NCI-H526 (cell line): ENCODE measurements at regions not wholly inside any gene's neighbourhood (a gene's known extent, or its start where the extent isn't known, plus 50 kb on each side); places are given as distances from the start of the nearest gene placed in this dataset.
"Not testable (repeated sequence)": the region's sequence is repeated elsewhere in the genome, so short reads cannot be mapped to it uniquely, and the experiment has no call there.

Source experiments
- DNase-seq, 2 experiments: peaks; one replicate each; lab custom pipeline; 2025; lab: John Stamatoyannopoulos, UW

DNA sequence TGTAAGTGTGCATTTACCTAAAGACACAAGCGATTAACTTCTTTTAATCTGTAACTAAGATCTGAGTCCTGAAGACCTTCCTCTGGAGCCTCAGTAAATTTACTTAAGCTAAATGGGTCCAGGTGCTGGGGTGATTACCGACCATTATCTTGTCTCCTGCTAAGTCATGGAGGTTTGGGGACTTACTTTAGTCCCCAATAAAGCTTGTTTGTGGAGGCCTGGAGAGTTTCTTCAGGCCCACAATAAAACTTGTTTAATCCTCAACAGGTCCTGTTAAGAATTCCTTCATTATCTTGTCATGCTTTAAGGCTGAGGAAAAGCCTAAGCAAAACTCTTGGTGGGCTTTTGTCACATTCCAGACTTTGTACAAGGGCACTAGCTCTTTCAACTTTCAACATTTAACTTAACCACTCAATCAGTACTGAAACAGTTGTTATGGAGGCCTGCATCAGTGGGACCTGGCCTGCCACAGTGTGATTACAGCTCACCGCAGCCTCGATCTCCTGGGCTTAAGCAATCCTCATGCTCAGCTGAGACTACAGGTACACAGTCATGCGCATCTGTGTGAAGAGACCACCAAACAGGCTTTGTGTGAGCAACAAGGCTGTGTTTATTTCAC lies 84.0 kb downstream of the FMO4 start:
- no peak for DNase-seq

GRCh38 chr1:171403393-171403792 lies 81.9 kb upstream of the PRRC2C start:
- no peak for DNase-seq

GRCh38 chr1:171405391-171405714 lies 80.0 kb upstream of the PRRC2C start:
- no peak for DNase-seq

DNA sequence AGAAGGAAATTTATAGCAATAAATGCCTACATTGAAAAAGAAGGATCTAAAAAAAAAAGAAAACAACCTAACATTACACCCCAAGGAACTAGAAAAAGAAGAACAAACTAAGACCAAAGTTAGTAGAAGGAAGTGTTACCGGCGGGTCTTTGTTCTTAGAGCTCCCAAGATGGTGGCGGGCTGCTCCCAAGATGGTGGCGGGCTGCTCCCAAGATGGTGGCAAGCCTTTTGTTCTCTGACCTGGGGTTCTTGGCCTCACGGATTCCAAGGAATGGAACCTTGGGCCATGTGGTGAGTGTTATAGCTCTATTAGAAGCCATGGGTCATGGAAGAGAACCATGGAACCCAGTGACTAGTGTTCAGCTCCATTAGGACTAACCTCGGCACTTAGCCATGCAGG lies 71.8 kb upstream of the PRRC2C start:
- not testable (repeated sequence) for DNase-seq

DNA sequence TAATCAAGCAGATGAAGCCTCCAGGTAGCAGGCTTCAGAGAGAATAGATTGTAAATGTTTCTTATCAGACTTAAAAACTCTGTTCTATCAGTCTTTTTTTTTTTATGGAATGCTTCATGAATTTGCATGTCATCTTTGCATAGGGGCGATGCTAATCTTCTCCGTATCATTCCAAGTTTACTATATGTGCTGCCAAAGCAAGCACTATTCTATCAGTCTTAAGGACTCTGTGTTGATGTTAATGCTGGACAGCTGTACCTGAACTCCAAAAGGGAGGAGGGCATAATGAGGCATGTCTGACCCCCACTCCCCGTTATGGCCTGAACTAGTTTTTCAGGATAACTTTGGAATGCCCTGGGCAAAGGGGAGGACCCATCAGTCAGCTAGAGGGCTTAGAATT lies 66.8 kb upstream of the PRRC2C start:
- DNase-seq, result peak; percentile 32 to 39

DNA sequence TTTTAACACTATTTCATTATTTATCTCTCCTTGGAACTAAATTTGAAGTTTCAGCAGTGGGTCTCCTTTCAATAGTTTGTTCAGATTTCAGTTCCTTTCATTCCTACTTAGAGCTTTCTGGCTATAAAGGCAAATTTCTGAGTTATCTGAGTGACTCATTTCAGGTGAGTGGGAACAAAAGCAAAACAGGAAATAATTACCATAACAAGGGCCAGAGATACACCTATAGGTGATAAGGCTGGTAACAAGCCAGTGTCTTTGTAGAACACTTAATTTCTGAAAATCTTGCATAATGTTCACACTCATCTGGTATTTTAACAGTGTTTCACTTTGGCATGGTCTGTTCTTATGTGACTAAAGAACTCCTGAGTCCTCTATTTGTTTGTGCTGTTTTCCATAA lies 64.5 kb upstream of the PRRC2C start:
- no peak for DNase-seq

- DNase-seq, result no peak
Measured at GRCh38 chr1:171421413-171422020, 63.8 kb upstream of the PRRC2C start.

- DNase-seq, result no peak
Measured at GRCh38 chr1:171422511-171422910, 62.8 kb upstream of the PRRC2C start.

- DNase-seq, result no peak
Measured at GRCh38 chr1:171424494-171424893, 60.8 kb upstream of the PRRC2C start.

DNA sequence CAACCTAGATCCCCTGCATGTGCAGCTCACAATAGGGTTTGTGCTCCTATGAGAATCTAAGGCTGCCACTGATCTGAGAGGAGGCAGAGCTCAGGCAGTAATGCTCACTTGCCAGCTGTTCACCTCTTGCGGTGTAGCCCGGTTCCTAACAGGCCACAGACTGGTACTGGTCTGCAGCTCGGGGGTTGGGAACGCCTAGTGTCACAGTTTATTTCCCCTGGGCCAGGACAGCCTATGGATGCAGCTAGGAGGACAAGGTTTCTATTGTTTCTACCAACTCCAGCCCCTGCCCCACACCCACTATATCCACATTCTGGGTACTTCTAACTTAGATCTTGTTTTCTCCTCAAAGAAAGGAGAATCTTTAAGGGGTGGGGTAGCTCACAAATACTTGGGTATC lies 58.7 kb upstream of the PRRC2C start:
- DNase-seq, result peak in 1 of 2 experiments; percentile 18

DNA sequence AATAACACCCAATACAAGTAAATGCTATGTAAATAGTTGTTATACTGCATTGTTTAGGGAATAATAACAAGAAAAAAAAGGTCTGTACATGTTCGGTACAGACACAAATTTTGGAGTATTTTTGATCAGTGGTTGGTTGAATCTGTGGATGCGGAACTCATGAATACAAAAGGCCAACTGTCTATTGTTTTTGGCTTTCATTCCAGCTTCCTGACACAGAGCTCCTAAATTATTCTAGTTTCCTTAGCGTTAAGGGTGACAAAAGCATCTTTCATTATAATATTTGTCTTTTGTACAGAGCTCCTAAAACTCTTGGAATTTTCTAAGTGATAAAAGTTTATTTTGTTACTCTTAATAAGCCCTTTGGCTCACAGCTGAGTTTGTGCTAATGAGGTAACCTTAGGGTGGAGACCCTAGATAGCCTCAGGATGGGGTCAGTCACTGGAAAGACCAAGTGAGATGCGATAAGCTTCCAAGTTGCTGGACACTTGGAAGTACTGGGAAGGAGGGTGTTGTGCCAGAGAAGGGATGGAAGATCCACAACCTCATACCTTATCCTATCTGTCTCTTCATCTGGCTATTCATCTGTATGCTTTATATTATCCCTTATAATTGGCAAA lies 57.4 kb upstream of the PRRC2C start:
- DNase-seq, result no peak

DNA sequence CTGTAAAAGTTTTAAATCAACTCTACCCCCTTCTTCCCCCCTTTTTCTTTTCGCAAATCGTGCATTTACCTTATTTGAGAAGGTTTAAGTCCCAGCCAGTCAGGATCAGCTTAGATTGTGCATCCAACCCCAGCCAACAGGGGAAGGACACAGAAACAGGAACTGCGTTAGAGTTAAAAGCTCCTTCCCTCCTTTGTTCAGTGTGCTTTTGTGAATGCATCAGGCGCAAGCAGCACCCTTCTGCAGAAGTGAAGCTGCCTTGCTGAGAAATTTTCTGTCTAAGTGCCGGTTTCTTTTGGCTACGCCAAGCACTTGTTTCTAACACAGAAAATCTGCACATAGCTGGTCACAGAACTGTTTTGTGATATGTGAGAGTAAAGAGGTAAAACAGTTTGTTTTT lies 56.2 kb upstream of the PRRC2C start:
- no peak for DNase-seq

- no peak for DNase-seq
Measured at GRCh38 chr1:171431994-171432393, 53.3 kb upstream of the PRRC2C start.

DNA sequence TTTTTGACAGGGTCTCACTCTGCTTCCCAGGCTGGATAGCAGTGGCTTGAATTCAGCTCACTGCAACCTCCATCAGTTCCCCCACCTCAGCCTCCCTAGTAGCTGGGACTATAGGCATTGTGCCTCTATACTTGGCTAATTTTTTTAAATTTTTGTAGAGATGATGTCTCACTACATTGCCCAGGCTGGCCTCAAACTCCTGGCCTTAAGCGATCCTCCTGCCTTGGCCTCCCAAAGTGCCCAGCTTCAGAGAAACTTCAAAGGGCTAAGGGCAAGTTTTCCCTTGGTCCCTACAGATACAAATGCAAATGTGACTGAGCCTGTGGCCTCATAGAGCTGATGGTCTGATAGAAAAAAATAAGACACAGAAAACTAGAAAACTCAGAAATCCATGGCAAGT lies 52.9 kb upstream of the PRRC2C start:
- DNase-seq, result no peak

DNA sequence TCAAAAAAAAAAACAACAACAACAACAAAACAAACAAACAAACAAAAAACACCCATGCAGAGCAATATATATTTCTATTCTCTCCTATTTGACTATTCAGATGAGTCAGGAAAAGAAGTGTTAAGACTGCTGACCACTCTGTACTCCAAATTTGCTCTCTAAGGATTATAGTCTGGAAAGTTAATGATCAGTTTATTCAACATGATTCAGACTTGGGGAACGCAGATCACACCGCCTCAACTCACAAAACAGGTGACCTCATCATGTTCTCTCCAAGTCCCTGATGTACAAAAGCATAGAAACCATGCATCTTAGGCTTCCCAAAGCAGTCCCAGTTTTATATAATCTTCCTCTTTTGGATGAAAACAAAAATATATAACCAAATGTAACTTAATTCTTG lies 51.9 kb upstream of the PRRC2C start:
- no peak for DNase-seq

GRCh38 chr1:171434717-171435346 lies 50.5 kb upstream of the PRRC2C start:
- DNase-seq, result no peak
